ENCODE measurements at regions not wholly inside any gene's neighbourhood (a gene's known extent, or its start where the extent isn't known, plus 50 kb on each side); places are given as distances from the start of the nearest gene placed in this dataset.

DNA sequence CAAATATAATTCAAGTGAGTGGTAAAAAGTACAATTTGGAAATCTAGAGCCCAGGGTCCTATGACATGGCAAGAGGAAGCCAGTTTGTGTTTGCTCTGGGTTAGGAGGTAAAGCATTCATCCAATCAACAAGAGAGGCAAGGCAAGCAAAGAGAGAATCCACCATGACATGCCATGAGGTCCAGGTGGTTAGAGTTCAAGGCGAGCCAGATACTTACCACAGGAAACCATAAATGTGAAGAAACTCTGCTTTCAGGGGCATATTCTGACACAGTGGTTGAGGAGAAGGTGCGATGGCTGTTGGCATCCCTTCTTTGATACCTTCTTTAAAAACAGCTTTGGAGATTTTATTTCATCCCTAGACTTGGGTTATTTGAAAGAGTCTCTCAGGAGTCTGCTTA, 193.8 kb upstream of the MAN1A1 start:
- H3K4me1 ChIP-seq (ENCODE audit: low read depth), result no peaks in the 10 kb centered on the region
- H3K27ac ChIP-seq, result no peak overlapping the region
- TF ChIP-seq, protein P1, sequence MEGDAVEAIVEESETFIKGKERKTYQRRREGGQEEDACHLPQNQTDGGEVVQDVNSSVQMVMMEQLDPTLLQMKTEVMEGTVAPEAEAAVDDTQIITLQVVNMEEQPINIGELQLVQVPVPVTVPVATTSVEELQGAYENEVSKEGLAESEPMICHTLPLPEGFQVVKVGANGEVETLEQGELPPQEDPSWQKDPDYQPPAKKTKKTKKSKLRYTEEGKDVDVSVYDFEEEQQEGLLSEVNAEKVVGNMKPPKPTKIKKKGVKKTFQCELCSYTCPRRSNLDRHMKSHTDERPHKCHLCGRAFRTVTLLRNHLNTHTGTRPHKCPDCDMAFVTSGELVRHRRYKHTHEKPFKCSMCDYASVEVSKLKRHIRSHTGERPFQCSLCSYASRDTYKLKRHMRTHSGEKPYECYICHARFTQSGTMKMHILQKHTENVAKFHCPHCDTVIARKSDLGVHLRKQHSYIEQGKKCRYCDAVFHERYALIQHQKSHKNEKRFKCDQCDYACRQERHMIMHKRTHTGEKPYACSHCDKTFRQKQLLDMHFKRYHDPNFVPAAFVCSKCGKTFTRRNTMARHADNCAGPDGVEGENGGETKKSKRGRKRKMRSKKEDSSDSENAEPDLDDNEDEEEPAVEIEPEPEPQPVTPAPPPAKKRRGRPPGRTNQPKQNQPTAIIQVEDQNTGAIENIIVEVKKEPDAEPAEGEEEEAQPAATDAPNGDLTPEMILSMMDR (IDR thresholded peaks at IDR 0.05; ENCODE audit: low read depth, low read length), result no peak
- no peaks in the 10 kb centered on the region for H3K9me3 ChIP-seq (ENCODE audit: low read depth)
- H3K27me3 ChIP-seq, result no peaks in the 10 kb centered on the region
- H3K36me3 ChIP-seq, result no peaks in the 10 kb centered on the region
- no peak for DNase-seq (ENCODE audit: low read depth in 1 of 2, low spot score in 1 of 2)
- H3K4me3 ChIP-seq, result no peak overlapping the region

DNA sequence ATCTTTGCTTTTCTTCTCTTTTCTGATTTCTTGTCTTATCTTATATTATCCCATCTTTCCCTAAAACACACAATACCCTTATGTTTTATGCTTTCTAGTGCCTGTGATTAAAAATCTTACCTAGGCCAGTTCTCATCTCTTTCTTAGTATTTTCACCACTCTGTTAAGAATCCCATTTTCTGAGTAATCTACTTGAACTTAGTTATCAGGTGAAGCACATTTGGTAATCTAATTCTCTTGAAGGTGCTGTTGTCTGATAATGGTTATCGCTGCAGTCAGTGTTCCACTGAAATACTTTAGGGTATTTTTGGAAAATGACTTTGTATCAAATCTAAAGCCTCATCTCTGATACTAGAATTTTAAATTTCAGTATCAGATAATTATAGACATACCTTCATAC, 192.5 kb upstream of the MAN1A1 start:
- H3K4me1 ChIP-seq (ENCODE audit: low read depth), result no peaks in the 10 kb centered on the region
- TF ChIP-seq, protein P1 (IDR thresholded peaks at IDR 0.05; ENCODE audit: low read depth, low read length), result no peak

DNA sequence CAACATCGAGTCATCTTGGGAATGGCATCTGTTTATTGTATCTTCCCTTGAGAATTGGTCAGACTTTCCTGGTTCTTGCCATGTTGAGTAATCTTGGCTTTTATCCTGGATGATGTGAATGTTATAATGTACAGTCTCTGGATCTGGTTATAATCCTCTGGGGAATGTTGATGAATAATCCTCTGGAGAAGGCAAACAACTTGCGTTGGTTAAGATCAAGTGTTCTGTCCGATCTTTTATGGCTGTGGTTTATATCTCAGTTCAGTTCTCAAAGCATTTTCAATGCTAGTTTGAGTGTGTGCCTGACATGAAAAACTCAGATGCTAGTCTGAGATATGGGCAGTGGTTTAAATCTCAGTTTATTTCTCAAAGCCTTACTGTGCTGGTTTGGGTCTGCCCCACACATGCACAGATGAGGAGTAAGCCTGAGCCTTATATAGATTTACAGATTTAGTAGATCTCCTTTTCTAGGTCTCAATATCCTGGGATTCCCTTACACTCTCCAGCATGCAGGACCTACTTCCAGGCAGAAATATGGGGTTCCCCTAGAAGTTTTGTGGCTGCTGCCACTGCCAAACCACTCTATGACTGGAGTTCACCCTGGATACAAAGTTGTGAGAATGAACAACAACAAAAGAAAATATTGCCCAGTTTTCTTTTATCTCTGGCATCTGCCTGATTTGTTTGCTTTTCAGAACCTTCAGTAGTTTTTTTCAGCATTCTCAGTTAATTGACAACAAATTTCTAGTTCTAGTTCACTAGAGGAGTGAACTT, 191.8 kb upstream of the MAN1A1 start:
- no peak overlapping the region for H3K4me3 ChIP-seq
- TF ChIP-seq, protein P1 (IDR thresholded peaks at IDR 0.05; ENCODE audit: low read depth, low read length), result no peak
- H3K9me3 ChIP-seq (ENCODE audit: low read depth), result no peaks in the 10 kb centered on the region
- no peaks in the 10 kb centered on the region for H3K4me1 ChIP-seq (ENCODE audit: low read depth)
- DNase-seq (ENCODE audit: low read depth in 1 of 2, low spot score in 1 of 2), result peak in 1 of 2 donors; percentile 97
- H3K36me3 ChIP-seq, result no peaks in the 10 kb centered on the region
- no peaks in the 10 kb centered on the region for H3K27me3 ChIP-seq
- H3K27ac ChIP-seq, result no peak overlapping the region

More for the DNA sequence above, 192.5 kb upstream of the MAN1A1 start:
- DNase-seq (ENCODE audit: low read depth in 1 of 2, low spot score in 1 of 2), result no peak
- Histone ChIP-seq H3K9me3 (ENCODE audit: low read depth) (no peaks in the 10 kb centered on the region), H3K27me3 (no peaks in the 10 kb centered on the region), H3K4me3 (no peak overlapping the region), H3K27ac (no peak overlapping the region), H3K36me3 (no peaks in the 10 kb centered on the region)

DNA sequence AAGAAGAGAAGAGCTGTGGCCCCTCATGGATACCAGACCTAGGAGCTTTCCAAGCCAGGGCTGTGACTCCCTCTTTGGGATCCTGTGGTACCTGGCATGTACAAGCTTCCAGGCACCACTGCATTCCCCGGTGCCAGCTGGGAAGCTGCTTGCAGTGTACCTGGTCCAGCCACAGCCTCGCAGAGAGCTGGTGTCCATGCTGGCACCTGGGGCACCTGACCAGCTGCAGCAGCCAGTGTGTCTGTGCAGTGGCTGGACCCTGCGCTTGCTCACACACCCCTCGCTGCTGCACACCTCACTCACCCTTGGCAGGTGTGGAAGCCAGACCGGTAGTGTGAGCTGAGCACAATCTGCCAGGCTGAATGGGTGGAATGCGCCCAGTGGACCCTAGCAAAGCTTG, 190.9 kb upstream of the MAN1A1 start:
- Histone ChIP-seq H3K27me3 (no peaks in the 10 kb centered on the region), H3K36me3 (no peaks in the 10 kb centered on the region), H3K27ac (no peak overlapping the region), H3K4me1 (ENCODE audit: low read depth) (no peaks in the 10 kb centered on the region), H3K9me3 (ENCODE audit: low read depth) (no peaks in the 10 kb centered on the region), H3K4me3 (no peak overlapping the region)
- TF ChIP-seq, protein P1 (IDR thresholded peaks at IDR 0.05; ENCODE audit: low read depth, low read length), result no peak
- DNase-seq (ENCODE audit: low read depth in 1 of 2, low spot score in 1 of 2), result no peak

DNA sequence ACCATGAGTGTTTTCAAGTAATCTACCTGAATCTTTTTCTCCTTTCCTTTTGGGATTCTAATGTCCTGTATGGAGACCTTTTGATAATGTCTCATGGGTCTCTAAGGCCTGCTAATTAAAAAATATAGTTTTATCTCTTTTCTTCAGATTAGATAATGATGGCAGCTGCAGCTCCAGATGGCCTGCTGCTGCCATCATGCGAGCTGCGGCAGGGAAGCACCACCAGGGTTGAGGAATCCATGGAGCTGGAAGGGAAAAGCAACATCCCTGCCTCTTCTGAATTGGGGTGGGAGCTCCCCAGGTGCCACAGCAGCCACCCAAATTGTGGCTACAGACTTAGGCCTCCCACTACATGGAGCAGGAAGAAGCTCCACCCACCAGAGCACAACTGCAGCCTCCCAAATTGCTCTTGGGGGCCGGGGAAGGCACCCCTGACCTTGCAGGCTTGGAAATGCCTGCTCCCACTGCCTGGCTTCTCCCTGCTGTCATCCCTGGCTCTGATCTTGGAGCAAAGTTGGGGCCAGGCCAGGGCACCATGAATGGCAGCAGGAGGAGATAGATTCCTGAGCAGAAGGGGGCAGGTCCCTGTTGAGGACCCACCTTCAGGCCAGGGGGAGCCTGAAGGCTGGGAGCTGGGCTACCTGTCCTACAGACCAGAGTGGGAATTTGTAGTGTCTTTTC, 189.6 kb upstream of the MAN1A1 start:
- TF ChIP-seq, protein P1 (IDR thresholded peaks at IDR 0.05; ENCODE audit: low read depth, low read length), result no peak
- Histone ChIP-seq H3K27ac (no peak overlapping the region), H3K4me3 (no peak overlapping the region), H3K4me1 (ENCODE audit: low read depth) (no peaks in the 10 kb centered on the region), H3K9me3 (ENCODE audit: low read depth) (no peaks in the 10 kb centered on the region), H3K27me3 (no peaks in the 10 kb centered on the region), H3K36me3 (no peaks in the 10 kb centered on the region)
- DNase-seq (ENCODE audit: low read depth in 1 of 2, low spot score in 1 of 2), result no peak

Measured in cardiac muscle cell (in vitro differentiated cells and primary cell).